Vagina (tissue), 2 donors: ENCODE measurements at regions not wholly inside any gene's neighbourhood (a gene's known extent, or its start where the extent isn't known, plus 50 kb on each side); places are given as distances from the start of the nearest gene placed in this dataset.

ENCODE experiments used
- DNase-seq, 2 donors: peaks; one replicate each; pipeline ENCODE4 v3.0.0-alpha.2; 2017; ENCODE audit errors: extremely low spot score in 2 of 2
- H3K27ac ChIP-seq: fragments of 200-600 bp; sonication (generic); one replicate; pipeline ENCODE4 v1.5.1; 2019
- H3K27me3 ChIP-seq: fragments of 200-600 bp; sonication (generic); one replicate; pipeline ENCODE4 v1.5.1; 2019
- H3K36me3 ChIP-seq, 2 donors: fragments of 200-600 bp; sonication (generic); one replicate each; pipeline ENCODE4 v1.5.1; 2017 to 2019
- H3K4me1 ChIP-seq: fragments of 200-600 bp; sonication (generic); one replicate; pipeline ENCODE4 v1.5.1; 2019
- H3K4me3 ChIP-seq, 2 donors: fragments of 200-600 bp; sonication (generic); 1 replicate in 1 of 2; 2 replicates in 1 of 2; pipeline ENCODE4 v1.5.1; 2016 to 2019
- H3K9me3 ChIP-seq: fragments of 200-600 bp; sonication (generic); one replicate; pipeline ENCODE4 v1.5.1; 2019
- CTCF ChIP-seq, 3 experiments: fragments of 450-650 bp in 2 of 3; fragments of 200-600 bp in 1 of 3; sonication (generic) in 1 of 3; IDR thresholded peaks; one replicate each; pipeline ENCODE4 v1.5.1; 2017 to 2019; ENCODE audit warnings: antibody characterized with exemption in 3 of 3, mild to moderate bottlenecking in 2 of 3, moderate library complexity in 2 of 3
- POLR2A ChIP-seq, 2 donors: fragments of 450-650 bp; IDR thresholded peaks; one replicate each; pipeline ENCODE4 v1.6.1; 2017; ENCODE audit warnings: antibody characterized with exemption in 2 of 2, mild to moderate bottlenecking in 2 of 2, moderate library complexity in 2 of 2
- POLR2AphosphoS5 ChIP-seq, 2 donors: sonication (generic); formaldehyde crosslinking; IDR thresholded peaks; one replicate each; pipeline ENCODE4 v1.9.0; 2017; ENCODE audit warnings: antibody characterized with exemption in 2 of 2, mild to moderate bottlenecking in 2 of 2, low read depth in 1 of 2; ENCODE audit not compliant: insufficient read depth in 1 of 2
- intact Hi-C: fragments of 100-400 bp; cut with DNase I; formaldehyde crosslinking; loops from one replicate; pipeline ENCODE4 v1.15.1; 2023

- Histone ChIP-seq H3K9me3 (no peaks in the 10 kb centered on the region), H3K27me3 (no peaks in the 10 kb centered on the region), H3K4me3 (peak overlapping the region; percentile 79 to 96), H3K4me1 (peaks cover 42% of the 10 kb centered on the region), H3K36me3 (no peaks in the 10 kb centered on the region), H3K27ac (peak overlapping the region; percentile 98)
- DNase-seq = peak; percentile 98 to 99
- intact Hi-C loops = no loop called here
- TF ChIP-seq CTCF (IDR thresholded peaks at IDR 0.05) (no peak), POLR2A (IDR thresholded peaks at IDR 0.05) (no peak), POLR2AphosphoS5 (IDR thresholded peaks at IDR 0.05; ENCODE audit: insufficient read depth in 1 of 2, low read depth in 1 of 2) (peak; percentile 65 to 93)
These were observed 81.5 kb downstream of the PTPDC1 start for GRCh38 chr9:94165592-94166235.

DNA sequence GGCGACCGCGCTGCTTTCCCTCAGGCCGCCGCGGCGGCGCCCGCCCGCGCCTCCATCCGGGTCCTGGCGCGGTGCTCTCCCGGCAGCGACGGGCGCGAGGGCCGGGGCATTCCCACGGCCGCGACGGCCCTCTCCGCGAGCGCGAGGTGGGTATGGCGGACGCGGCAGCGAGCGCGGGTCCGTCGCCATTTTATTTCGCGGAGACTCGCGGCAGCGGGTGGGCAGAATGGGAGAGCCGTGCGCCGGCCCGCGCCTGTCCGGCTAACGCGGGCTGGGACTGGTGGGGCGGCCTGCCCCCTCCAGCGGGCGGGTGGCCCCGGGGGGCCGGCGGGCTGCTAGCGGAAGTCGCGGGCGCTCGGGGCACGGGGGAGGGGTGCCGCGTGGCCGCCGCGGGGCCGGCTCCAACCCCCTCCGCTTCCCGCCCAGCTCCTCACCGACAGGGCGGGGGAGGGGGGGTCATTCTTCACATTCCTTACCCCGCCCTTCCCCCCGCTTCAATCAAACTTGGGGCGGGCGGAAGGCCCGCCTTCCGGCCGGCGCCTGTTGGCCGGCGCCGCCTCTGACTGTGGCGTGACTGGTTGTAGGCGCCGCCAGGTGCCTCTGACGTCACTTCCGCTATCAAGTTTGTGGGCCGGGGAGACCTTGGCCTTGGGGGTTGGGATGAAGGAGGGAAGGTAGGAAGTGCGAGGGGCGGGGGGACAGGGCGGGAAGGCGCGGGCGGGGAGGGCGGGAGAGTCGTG, 82.1 kb downstream of the PTPDC1 start:
- no peaks in the 10 kb centered on the region for H3K36me3 ChIP-seq

DNA sequence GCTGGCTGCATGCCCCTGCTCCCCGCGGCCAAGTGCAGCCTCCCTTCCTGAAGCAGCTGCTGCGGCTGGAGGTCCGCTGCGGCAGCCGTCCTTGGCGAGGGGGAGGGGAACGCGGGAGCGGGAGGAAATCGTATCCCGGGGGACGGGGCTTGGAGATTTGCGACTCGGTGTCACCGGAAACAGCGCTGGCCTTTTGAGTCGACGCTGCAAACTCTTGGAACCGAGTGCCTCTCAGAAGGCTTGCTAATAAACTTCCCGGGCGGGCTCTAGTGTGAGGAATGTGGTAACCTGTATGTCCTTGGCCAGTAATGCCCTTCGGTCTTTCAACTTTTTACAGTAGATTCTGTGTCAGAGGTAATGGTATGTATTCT, 82.7 kb downstream of the PTPDC1 start:
- TF ChIP-seq CTCF (IDR thresholded peaks at IDR 0.05) (no peak), POLR2AphosphoS5 (IDR thresholded peaks at IDR 0.05; ENCODE audit: insufficient read depth in 1 of 2, low read depth in 1 of 2) (peak in 1 of 2 donors; percentile 70), POLR2A (IDR thresholded peaks at IDR 0.05) (no peak)
- Histone ChIP-seq H3K4me1 (peaks cover 55% of the 10 kb centered on the region), H3K9me3 (no peaks in the 10 kb centered on the region), H3K27me3 (no peaks in the 10 kb centered on the region), H3K36me3 (no peaks in the 10 kb centered on the region), H3K27ac (peak overlapping the region; percentile 98), H3K4me3 (peak overlapping the region; percentile 79 to 96)
- DNase-seq = no peak
- intact Hi-C loops = no loop called here

More for the DNA sequence above, 82.1 kb downstream of the PTPDC1 start:
- peak overlapping the region; percentile 79 to 96 for H3K4me3 ChIP-seq
- peak overlapping the region; percentile 98 for H3K27ac ChIP-seq
- intact Hi-C loops = no loop called here
- H3K9me3 ChIP-seq = no peaks in the 10 kb centered on the region
- H3K27me3 ChIP-seq = no peaks in the 10 kb centered on the region
- no peak for TF ChIP-seq CTCF (IDR thresholded peaks at IDR 0.05)
- TF ChIP-seq POLR2AphosphoS5 (IDR thresholded peaks at IDR 0.05; ENCODE audit: insufficient read depth in 1 of 2, low read depth in 1 of 2) = peak; percentile 82 to 88
- peak in 1 of 2 donors; percentile 97 for TF ChIP-seq POLR2A (IDR thresholded peaks at IDR 0.05)
- DNase-seq = peak in 1 of 2 donors; percentile 99
- peaks cover 49% of the 10 kb centered on the region for H3K4me1 ChIP-seq

DNA sequence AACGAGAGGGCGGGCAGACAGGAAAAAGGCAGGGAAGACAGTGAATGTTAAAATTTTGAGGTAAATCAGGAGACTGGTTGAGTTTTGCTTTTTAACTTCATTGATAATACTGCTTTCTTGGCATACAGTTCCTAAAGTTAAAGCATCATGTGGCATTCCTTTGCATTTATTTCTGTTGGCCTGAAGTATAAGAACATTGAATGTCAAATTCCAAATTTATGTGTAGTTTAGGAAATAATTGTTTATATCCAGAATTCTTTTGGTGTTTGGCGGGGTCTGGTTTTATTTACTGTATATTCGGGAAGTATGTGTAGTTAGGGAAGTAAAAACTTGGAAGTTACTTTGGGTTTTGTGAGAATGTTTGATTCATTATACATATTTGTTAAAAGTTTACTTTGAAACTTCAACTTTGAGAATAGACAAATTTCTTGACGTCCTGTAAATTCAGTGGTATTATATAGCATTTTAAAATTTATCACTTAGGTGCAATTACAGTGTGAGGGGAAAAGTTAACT, 83.2 kb downstream of the PTPDC1 start:
- H3K4me3 ChIP-seq = peak overlapping the region; percentile 79 to 96
- intact Hi-C loops = no loop called here

More for the DNA sequence above, 83.2 kb downstream of the PTPDC1 start:
- Histone ChIP-seq H3K27ac (peak overlapping the region; percentile 98), H3K9me3 (no peaks in the 10 kb centered on the region), H3K4me1 (peaks cover 60% of the 10 kb centered on the region), H3K27me3 (no peaks in the 10 kb centered on the region), H3K36me3 (no peaks in the 10 kb centered on the region)
- no peak for DNase-seq
- TF ChIP-seq POLR2AphosphoS5 (IDR thresholded peaks at IDR 0.05; ENCODE audit: insufficient read depth in 1 of 2, low read depth in 1 of 2) = no peak
- TF ChIP-seq POLR2A (IDR thresholded peaks at IDR 0.05) = no peak
- no peak for TF ChIP-seq CTCF (IDR thresholded peaks at IDR 0.05)
